ENCODE measurements at regions not wholly inside any gene's neighbourhood (a gene's known extent, or its start where the extent isn't known, plus 50 kb on each side); places are given as distances from the start of the nearest gene placed in this dataset.
A peak's percentile ranks its signal among the peaks of the same experiment; 100 is the strongest.
"Not testable (repeated sequence)": the region's sequence is repeated elsewhere in the genome, so short reads cannot be mapped to it uniquely, and the experiment has no call there.

DNA sequence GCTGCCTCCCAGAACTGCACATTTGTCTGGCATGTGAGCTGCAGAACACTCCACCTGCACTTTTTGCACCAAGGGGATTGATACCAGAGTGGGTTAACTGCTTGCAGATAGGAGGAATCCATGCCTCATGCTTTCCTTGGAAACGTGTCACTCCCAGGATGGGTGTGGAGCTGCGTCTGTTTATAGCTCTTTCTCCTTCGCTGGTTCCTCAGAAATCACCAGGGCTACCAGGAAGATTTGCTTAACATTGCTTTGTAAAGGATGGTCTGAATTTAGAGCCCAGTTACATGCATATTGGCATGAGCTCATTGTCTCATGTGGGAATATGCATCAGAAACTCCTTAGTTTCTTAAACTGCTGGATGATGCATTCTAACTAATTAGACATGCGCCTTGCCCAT is 234.6 kb downstream of the GADD45G start:
- DNase-seq: peak; percentile 54

DNA sequence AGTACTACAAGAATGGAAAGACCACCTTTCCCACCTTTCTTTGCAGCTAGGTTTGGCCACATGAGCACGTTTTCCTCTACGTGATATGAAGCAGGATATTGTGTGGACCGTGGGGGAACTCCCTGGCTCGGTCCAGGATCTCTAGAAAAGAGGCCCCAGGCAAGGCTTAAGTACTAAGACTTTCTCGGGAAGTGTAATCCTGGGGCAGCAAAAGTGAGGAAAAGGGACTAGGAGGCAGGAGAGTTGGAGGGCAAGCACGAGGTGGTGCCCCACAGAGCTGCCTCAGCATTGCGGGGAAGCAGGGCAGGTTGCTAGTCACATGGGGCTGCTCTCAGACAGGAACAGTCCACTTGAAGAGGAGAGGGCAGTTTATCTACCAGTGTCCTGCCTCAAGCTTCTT is 235.1 kb downstream of the GADD45G start:
- no peak for DNase-seq

DNA sequence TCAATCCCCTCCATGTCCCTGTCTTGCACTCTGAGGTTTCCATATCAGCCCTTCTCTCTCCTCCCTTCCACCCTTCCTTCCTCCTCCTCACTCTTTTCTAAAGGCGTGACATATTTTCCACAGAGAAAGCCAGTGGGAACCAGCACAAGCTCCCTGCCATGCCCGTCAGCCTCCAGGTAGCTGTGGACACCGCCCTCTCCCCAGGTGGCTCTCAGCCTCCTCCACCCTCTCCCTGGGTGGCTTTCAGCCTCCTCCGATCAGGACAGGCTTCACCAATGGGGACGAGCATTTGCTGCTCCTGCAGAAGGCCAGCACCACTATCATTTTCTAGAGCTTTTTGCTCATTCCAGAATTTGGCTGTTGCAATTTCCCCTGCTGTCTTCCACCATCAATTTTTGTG is 236.6 kb downstream of the GADD45G start:
- DNase-seq: no peak

DNA sequence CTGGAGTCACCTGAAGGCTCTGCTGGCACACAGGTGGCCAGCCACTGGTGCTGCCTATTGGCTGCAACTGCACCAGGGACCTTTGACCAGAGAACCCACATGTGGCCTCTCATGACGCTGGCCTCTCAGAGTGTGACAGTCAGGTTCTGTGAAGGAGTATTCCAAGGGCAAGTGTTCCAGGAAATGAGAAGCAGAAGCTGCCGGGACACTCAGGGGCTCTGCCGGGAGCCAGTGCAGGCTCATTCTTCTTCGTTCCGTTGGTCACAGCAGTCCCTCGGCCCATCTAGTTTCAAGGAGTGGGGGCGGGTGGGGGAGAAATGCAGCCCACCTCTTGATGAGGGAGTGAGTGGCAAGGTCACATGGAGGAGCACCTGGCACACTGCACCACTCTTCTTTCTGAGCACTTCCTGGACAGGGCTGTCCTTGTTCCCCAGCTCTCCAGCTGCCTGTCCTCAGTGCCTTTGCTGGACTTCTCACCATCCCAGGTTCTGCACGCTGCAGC is 237.5 kb downstream of the GADD45G start:
- DNase-seq: no peak

DNA sequence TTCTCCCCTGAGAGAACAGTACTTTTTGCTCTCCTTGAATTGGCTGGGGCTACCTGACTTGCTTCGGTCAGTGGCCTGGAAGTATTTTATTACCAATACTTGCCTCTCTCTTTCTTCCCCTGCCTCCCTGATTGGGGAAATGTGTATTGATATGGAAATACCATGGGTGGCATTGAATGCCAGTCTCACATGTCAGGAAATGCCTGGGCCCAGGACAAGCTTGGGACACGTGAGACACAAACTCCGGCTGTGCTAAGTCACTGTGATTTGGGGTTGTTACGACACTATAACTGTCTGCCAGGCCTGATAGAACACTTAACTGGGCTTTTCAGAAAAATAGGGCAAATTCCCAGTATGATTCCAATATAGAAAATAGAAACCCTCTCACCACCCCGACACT is 238.3 kb downstream of the GADD45G start:
- DNase-seq: no peak

DNA sequence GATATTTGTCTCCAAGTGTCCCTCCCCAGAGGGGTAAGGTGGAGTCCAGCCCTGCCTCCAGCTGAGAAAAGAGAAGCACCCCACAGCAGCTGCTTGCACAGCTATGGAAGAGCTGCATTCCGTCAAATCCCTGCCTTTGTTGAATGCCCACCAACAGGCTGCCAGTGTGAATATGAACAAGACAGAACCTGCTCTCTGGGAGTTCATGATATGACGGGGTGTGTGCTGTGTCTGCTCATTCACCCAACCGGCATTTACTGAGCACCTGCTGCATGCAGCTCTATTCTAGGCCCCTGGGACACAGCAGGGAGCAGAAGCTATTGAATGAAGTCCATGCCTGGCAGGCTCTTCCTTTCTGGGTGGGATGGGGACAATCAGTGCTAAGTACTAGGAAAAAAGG is 238.8 kb downstream of the GADD45G start:
- no peak for DNase-seq

DNA sequence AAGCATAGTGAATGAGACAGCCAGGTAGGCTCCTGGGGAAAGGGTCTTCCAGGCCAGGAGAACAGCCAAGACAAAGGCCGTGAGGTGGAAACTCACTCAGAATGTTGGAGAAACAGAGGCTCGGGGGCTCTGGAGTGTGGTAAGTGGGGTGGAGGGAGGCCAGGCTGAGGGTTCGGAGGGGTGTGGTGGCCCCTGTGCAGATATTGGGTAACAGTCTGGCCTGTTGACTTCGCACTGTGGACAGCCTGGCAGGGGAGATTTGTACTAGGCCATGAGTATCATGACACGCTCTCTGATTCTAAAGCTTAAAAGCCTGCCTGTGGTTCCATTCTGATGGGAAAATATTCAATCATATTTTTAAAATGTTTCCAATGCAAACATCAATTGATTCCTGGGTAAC is 239.3 kb downstream of the GADD45G start:
- no peak for DNase-seq

DNA sequence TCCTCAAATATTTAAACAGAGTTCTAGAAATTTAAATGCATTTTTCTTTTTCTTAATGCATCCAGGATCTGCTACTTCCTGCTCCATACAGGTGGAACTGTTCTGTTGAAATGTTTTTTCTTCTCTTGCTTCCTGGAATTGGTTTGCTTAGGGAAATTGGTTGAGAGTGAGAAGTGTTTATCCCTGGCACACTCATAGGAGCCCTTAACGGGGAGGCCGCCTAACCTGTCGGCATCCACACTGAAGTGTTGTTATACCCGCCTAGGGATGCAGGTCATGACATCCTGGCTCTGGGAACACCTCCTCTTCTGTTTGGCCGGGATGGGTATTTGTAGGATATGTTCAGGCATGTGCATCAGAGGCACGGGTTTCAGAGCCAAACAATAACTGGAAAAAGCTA is 239.7 kb downstream of the GADD45G start:
- no peak for DNase-seq

DNA sequence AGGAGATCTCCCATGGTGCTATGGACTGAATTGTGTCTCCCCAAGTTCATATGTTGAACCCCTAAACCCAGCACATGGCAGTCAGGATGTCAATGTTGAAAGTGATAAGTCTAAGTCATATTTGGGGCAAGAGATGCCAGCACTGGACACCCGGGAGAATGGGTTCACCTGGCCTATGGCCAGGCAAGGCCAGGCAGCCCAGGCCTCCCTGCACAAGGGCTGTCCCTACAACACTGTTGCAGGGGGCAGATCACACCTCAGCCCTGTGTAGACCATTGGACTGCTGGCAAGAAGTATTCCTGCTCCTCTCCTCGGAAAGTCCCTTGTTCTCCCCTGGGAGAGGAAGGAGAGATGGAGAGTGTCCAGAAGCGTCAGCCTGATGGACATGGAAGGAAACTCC is 240.5 kb downstream of the GADD45G start:
- no peak for DNase-seq

DNA sequence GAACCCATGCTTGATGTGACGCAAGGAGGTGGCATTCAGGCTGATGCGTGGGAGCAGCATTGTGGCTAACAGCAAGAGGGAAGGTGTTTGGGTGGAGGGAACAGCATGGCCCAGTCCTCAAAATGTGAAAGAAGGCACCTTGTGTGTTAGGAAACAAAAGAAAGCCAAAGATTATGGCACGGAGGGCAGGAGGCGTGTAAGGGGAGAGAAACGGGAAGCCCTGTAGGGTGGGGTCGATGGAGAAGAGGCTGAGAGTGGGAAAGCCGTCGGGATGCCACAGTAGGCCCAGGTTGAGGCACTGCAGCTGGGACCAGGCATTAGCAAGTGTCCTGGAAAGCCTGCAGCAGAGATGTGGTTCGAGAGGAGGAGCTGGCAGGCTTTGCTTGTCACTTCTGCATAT is 241.1 kb downstream of the GADD45G start:
- no peak for DNase-seq

DNA sequence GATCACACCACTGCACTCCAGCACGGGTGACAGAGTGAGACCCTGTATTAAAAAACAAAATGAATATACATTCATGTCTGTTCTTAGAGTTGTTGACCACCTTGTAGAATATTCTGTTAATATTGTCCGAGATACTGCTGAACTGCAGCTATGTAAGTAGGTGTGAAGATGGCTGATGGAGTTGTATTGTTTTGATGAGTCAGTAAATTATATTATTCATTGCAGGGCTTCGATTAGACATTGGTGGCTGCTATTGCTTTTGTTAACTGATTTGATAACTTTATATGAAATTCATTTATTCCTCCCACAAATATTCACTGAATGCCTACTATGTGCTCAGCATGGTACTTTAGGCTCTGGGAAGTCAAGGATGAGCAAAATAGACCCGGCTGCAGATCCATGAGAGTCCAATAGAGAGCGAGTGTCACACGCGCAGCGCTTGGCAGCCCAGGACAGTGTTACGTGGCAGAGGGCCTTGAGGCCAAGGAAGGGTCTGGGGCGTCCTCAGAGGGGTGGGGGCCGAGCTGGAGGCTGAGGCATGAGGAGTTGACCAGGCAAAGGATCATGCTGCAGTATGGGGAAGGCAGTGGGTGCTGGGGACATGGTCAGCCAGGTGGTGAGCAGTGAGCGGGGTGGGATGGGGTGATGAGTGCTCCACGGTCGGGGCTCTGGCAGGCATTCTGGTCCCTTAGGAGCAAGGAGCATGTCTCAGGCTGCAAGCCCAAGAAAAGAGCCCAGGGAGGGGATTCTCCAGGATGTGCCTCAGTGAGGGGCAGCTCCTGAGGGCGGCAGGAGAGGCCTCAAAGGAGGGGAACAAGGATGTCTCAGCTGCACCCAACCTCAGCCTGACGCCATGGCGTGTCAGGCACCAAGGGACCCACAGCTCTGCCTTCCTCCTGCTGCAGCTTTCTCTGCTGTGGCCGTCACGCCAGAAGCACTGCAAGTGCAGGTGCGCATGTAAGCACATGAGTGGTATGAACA is 243.5 kb downstream of the GADD45G start:
- no peak for DNase-seq

DNA sequence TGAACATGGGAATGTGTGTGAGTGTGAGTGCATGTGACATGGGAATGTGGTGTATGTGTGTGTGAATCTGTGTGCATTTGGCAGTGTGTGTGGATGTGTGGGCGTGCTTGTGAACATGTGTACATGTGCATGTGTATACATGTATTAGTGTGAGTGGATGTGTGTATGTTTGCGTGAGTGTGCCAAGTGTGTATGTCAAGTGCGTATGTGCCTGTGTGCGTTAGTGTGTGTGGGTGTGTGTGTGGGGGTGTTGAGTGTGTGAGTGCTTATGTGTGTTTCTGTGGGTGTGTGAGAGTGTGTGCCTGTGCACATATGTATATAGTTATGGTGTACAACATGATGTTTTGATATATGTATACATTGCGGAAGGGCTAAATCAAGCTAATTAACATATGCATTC is 244.3 kb downstream of the GADD45G start:
- no peak for DNase-seq

DNA sequence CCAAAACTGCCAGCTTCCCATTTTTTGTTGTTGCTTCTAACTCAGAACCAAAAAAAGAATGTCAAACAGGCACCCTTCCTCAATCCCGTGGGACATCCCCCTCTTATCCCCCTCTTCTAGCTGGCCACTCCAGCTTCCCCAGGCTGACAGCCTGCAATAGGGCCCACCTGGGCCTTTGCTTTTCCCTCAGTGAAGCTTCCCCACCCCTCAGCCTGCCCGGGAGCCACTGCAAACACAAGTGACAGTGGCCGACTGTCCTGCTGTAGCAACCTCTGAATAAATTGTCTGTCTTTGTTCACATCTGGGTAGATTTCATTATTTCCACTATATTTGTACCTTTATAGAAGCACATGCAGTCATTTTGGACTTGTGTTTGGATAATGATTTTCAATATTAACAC is 245.3 kb downstream of the GADD45G start:
- DNase-seq: no peak

DNA sequence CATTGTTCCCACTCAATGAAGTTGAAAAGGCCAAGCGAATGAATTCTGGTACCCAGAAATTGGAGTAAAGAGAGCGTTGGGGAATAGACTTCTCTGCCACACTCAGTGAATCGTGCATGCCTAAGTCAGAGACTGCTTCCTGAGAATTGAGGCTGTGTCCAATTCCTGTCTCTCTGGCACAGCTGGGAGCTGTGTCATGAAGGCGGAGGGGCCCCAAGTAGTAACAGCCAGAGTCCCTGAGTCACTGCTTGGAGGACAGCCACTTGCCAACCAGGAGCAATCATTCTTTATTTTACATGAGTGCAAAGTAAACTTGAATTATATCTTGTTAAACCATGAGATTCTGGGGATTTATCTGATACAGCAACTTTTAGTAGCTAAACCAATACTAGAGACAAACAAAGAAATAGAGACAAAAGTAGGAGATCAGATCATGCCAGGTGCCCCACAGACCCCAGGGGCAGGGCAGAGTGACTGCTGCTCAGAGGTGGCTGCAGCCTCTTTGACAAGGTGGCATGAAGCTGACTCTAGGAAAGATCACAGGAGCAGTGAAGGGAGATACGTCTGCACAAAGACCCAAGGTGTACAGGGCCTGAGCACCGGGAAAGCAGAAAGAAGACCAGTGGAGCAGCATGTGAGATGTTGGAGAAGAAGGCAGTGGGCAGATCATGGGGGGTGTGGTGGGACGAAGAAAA is 246.0 kb downstream of the GADD45G start:
- no peak for DNase-seq

DNA sequence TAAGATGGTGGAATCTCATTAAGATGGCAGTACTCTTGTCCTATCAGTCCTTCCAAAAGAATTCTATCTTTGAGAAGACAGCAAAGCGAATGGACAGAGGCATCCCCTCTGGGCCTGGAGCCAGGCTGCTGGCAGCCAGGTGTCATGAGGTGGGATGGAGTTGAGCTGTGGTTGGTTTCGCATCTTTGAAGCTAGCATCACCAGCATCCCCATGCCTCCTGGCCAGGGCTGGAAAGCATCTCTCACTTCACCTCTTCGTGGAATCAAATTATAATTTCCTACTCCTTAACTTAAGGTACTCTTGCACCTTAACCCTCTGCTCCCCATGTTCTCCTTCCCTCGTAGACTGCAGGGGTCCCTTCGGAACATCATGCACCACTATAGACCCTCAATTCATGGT is 248.3 kb downstream of the GADD45G start:
- no peak for DNase-seq

DNA sequence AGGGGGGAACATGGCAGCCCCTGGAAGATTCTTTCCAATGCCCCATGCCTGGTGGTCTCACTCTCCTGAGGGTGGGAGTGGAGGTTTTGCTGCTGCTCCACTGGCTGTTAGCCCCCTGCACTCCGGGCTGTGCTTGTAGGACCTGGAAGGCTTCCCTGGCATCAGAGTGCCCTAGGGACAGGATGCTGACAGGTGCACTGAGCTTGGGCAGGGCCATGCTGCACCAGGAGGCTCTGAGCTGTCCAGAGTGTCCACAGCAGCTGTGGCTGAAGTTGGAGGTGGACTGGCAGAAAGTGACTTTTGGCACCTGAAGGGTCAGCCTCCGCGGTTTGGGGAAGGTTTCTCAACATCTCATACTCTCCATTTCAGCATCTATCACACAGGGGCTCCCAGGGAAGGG is 249.1 kb downstream of the GADD45G start:
- no peak for DNase-seq

DNA sequence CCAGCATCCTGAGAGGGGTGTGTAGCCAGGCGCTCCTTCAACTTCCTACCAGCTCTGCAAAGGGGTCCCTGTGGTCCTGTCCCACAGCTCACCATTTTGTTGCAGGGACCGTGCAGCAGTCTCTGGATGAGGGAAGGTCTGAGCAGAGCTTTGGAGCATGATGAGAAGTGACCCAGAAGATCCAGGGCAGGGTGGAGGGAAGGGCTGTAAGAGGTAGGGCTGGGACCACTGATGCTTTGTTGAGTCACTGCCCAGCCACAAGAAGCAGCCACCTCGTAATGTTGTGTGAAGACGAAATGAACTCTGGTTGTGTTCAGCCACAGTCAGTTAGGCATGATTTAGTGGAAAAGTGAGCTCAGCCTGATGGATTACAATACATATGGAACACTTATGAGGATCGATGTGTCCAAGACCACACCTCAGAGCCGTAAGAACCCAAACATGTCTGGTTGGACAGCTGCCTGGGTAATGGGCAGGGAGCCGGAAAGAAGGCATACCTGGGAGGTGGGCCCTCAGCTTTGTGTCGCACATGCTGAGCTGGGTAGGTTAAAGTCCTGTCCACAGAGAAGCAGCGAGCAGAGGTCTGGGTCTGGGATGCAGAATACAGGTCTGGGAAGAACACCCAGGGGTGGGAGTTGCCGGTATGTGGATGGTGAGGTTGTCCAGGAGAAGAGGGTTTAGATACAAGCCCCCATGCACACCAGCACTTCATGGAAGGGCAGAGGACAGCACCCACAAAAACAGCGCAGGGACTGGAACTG is 250.1 kb downstream of the GADD45G start:
- DNase-seq: no peak

DNA sequence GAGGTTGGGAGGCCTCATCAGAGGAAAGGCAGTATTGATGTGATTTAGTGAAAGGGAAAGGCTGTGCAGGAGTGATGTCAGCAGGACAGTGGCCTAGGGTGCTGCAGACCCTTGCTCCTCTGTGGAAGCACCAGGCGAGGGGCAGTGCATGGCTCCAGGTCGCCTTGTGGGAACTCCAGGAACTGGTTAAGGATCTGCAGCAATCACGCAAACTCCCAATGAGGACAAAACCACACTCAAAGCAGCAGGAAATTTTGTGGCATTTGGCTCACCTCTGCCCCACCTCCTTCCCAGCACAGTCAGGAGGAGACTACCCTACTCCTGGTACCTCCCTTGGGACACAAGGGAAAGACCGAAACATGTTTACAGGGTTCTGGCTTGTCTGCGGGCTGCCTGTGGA is 251.5 kb downstream of the GADD45G start:
- not testable (repeated sequence) for DNase-seq

DNA sequence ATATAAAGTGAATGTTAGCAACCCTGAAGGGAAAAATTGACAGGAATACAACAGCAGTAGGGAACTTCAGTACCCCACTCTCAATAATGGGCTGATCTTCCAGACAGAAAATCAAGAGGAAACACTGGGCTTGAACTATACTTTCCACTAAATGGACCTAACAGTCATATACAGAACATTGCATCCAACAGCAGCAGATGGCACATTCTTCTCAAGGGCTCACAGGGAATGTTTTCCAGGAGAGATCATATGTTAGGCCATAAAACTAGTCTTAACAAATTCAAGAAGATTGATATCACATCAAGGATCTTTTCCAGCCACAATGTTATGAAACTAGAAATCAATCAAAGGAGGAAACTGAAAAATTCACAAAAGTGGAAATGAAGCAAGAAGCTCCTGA is 252.1 kb downstream of the GADD45G start:
- not testable (repeated sequence) for DNase-seq

DNA sequence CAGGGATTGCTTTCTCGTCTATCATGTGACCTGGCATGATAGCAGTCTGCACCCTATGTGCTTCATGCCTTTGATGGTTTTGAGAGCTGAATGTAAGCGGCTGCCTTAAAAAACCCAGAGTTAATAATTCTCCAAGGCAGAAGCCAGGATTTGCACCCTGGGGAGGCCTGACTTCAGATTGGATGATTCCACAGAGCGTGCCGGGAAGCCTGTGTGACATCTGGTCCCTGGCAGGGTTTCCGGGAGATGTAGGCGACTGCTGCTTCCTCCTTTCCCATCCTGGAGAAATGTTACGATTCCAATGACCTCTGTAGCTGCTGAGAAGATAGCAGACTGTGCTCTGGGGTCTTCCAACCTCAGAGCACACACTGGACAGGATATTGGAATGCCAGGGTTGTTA is 255.0 kb downstream of the GADD45G start:
- DNase-seq: not testable (repeated sequence)

DNA sequence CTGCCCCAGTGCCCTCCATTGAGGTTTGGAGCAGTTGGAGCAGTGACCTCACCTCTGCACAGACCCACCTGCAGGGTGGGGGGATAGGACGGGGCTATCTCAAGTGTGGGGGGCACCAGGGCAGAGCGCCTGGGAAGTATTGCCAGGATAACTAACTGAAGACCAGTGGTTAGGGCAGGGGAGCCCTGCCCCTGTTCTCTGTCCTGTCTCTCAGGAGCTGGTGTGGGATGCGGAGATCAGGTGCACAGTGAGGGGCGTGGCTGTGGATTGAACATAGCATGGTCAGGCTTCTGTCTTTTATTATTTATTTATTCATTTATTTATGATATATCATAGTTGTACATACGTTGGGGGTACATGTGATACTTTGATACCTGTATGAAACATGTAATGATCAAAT is 256.6 kb downstream of the GADD45G start:
- DNase-seq: not testable (repeated sequence)

DNA sequence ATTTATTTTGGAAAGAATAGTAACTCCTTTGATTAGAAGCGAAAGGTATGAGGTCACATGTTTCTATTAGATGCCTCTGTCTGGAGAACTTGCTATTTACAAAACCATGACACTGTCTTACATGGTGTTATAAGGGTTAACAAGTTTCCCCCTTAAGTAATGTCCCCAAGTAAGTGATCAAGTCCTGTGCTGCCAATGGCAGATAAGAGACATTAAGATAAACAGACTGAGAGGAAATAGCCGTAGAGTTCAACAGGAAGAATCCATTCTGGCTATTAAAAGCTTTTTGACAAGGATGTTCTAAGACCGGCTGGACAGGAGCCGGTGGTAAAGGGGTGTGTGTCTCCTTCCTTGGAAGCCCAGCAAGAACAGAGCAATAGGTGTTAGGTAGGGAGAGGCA is 257.5 kb downstream of the GADD45G start:
- no peak for DNase-seq
